ENCODE measurements at regions not wholly inside any gene's neighbourhood (a gene's known extent, or its start where the extent isn't known, plus 50 kb on each side); places are given as distances from the start of the nearest gene placed in this dataset.

DNA sequence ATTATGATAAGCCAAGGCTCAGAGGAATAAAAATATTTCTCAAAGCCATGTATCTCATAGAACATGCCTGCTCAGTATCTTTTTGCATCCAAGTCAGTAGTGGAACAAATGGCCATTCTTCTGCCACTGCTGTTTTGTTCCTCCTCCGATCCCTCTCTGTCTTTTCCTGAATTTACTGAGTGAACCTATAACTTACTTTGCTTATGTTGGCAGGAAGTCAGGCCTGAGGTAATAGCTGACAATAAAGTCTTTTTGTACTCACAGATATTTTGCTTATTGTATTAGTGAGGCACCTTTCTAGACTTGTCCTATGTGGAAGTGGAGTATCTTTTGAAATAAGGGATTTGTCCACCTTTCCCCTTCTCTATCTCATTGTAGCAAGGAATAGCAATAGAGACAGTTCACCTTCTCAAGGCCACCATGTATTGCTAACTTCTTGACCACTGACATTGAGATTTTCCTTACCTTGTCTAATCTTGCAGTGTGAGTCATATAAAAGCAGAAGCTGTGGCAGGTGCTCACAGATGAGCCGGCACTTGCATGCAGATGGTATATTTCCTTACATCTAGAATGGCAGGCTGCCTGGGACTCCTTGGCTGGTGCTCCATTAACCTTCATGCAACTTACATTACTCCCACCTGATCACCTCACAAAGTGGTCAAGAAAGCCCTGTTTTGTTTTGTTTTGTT is 68.2 kb downstream of the AGTR2 start:
- TF ChIP-seq EZH2 (IDR thresholded peaks at IDR 0.05; ENCODE audit: borderline replicate concordance, insufficient read depth, low read depth, low read length, poor library complexity, severe bottlenecking), result no peak
- TF ChIP-seq, protein P1, sequence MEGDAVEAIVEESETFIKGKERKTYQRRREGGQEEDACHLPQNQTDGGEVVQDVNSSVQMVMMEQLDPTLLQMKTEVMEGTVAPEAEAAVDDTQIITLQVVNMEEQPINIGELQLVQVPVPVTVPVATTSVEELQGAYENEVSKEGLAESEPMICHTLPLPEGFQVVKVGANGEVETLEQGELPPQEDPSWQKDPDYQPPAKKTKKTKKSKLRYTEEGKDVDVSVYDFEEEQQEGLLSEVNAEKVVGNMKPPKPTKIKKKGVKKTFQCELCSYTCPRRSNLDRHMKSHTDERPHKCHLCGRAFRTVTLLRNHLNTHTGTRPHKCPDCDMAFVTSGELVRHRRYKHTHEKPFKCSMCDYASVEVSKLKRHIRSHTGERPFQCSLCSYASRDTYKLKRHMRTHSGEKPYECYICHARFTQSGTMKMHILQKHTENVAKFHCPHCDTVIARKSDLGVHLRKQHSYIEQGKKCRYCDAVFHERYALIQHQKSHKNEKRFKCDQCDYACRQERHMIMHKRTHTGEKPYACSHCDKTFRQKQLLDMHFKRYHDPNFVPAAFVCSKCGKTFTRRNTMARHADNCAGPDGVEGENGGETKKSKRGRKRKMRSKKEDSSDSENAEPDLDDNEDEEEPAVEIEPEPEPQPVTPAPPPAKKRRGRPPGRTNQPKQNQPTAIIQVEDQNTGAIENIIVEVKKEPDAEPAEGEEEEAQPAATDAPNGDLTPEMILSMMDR (IDR thresholded peaks at IDR 0.05), result no peak
